SU-DHL-6 (cell line): ENCODE measurements at regions not wholly inside any gene's neighbourhood (a gene's known extent, or its start where the extent isn't known, plus 50 kb on each side); places are given as distances from the start of the nearest gene placed in this dataset.

ENCODE experiments used
- CTCF ChIP-seq: fragments of 200-600 bp; sonication (generic); IDR thresholded peaks from one replicate; pipeline ENCODE4 v1.5.1; 2017; ENCODE audit warnings: antibody characterized with exemption, mild to moderate bottlenecking, low read length, moderate library complexity; ENCODE audit not compliant: insufficient read depth, poor library complexity, severe bottlenecking
- EZH2phosphoT487 ChIP-seq: fragments of 200-600 bp; sonication (generic), shearing (Covaris generic); conservative IDR thresholded peaks from 2 replicates; pipeline ENCODE4 v1.6.1; 2018; ENCODE audit warnings: mild to moderate bottlenecking, antibody characterized with exemption, low read length, moderate library complexity, mixed read lengths

GRCh38 chr5:68875351-68875750 lies 218.5 kb upstream of the SLC30A5 start:
- TF ChIP-seq CTCF (no peak), EZH2phosphoT487 (no peak)
